Activated naive CD4-positive, alpha-beta T cell treated with anti-CD3 and anti-CD28 coated beads, Interleukin-2, amount 50 U/mL, for 24 hours (primary cell): ENCODE measurements at regions not wholly inside any gene's neighbourhood (a gene's known extent, or its start where the extent isn't known, plus 50 kb on each side); places are given as distances from the start of the nearest gene placed in this dataset.
"Not testable (repeated sequence)": the region's sequence is repeated elsewhere in the genome, so short reads cannot be mapped to it uniquely, and the experiment has no call there.

Experiments used
- H3K27ac Mint-ChIP-seq: one replicate; pipeline ENCODE4 v1.8.0; 2021; ENCODE audit warnings: mild to moderate bottlenecking, mixed read lengths
- H3K27me3 Mint-ChIP-seq: one replicate; pipeline ENCODE4 v1.8.0; 2021; ENCODE audit warnings: mixed read lengths
- H3K36me3 Mint-ChIP-seq: one replicate; pipeline ENCODE4 v1.8.0; 2021; ENCODE audit warnings: mixed read lengths
- H3K4me1 Mint-ChIP-seq: one replicate; pipeline ENCODE4 v1.8.0; 2021; ENCODE audit warnings: mixed read lengths
- H3K4me3 Mint-ChIP-seq: one replicate; pipeline ENCODE4 v1.8.0; 2021; ENCODE audit warnings: mild to moderate bottlenecking, mixed read lengths
- H3K9me3 Mint-ChIP-seq: one replicate; pipeline ENCODE4 v1.8.0; 2021; ENCODE audit warnings: mixed read lengths

GRCh38 chr2:89160306-89160705 is 468.8 kb downstream of the RPIA start:
- H3K27ac Mint-ChIP-seq, H3K27me3 Mint-ChIP-seq, H3K4me1 Mint-ChIP-seq, H3K9me3 Mint-ChIP-seq, H3K4me3 Mint-ChIP-seq, H3K36me3 Mint-ChIP-seq: not testable (repeated sequence)

DNA sequence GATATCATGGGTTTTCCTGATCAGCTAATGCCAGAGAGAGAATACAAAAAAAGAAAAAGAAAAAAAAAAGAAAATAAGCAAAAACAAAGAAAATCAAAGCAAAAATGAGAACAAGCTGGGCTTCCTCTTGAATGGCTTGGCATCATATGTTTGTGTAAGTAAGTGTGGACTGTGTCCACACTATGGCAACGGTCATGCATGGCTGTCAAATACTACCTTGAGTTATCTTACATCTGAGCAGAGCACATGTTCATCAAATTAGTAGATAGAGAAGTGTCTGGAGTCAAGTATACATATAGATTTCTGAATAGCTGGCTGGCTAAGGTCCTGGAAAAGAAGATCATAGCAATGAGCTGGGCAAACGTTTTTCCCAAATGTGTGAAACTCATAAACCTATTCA is 470.2 kb downstream of the RPIA start:
- not testable (repeated sequence) for H3K9me3 Mint-ChIP-seq, H3K36me3 Mint-ChIP-seq, H3K27me3 Mint-ChIP-seq, H3K27ac Mint-ChIP-seq, H3K4me3 Mint-ChIP-seq, H3K4me1 Mint-ChIP-seq

DNA sequence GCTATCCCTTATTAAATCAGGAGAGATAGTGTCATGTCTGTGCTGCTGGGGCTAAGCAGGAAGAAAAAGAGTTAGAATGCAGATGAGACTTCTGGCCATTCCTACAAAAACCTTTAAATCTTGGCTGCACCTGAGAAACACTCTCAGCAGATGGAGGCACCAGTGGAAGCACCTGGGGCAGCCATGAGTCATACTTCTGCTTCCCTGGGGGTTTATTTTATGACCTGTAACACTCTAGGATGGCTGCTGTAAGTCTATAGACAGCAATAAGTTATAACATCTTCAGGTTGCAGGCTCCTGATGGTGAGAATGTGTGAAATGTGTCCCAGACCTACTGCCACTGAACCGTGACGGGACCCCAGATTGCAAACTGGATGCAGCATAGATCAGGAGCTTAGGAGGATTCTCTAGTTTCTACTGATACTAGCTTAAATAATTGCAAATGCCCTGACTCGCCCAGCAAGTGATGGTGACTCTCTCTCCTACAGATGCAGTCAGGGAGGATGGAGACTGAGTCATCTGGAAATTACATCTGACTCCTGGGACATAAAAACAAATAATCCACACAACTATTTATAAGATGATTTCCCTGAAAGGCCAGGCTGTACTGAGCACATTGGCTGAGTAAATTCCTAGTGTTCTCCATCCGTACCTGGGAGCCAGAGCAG is 479.2 kb downstream of the RPIA start:
- H3K4me1 Mint-ChIP-seq, H3K9me3 Mint-ChIP-seq, H3K27ac Mint-ChIP-seq: not testable (repeated sequence)

GRCh38 chr2:89171174-89171519 is 479.7 kb downstream of the RPIA start:
- not testable (repeated sequence) for H3K27ac Mint-ChIP-seq, H3K36me3 Mint-ChIP-seq, H3K27me3 Mint-ChIP-seq, H3K4me3 Mint-ChIP-seq, H3K9me3 Mint-ChIP-seq, H3K4me1 Mint-ChIP-seq

More for the DNA sequence above, 479.2 kb downstream of the RPIA start:
- H3K4me3 Mint-ChIP-seq, H3K27me3 Mint-ChIP-seq, H3K36me3 Mint-ChIP-seq: not testable (repeated sequence)

- not testable (repeated sequence) for H3K27ac Mint-ChIP-seq, H3K36me3 Mint-ChIP-seq, H3K9me3 Mint-ChIP-seq, H3K27me3 Mint-ChIP-seq, H3K4me3 Mint-ChIP-seq, H3K4me1 Mint-ChIP-seq
Measured at GRCh38 chr2:89177004-89177403, 485.5 kb downstream of the RPIA start.

DNA sequence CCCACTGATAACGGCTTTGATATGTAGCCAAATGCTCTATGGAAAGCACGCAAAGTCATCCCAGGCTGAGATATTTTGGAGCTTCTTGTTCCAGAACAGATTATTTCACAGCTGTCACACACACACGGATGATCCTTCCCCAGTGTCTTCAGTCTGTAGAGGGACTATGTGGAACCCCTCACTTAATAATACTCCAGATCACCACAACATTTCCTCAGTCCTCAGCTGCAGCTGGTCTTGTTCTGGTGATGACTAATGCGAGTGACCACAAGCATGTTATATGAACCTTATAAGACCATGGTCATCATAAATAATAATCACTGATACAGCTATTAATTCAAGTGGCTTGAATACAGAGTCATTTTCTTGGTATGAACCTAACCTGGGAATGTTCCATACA is 490.7 kb downstream of the RPIA start:
- not testable (repeated sequence) for H3K27ac Mint-ChIP-seq, H3K27me3 Mint-ChIP-seq, H3K36me3 Mint-ChIP-seq, H3K4me1 Mint-ChIP-seq, H3K9me3 Mint-ChIP-seq, H3K4me3 Mint-ChIP-seq

DNA sequence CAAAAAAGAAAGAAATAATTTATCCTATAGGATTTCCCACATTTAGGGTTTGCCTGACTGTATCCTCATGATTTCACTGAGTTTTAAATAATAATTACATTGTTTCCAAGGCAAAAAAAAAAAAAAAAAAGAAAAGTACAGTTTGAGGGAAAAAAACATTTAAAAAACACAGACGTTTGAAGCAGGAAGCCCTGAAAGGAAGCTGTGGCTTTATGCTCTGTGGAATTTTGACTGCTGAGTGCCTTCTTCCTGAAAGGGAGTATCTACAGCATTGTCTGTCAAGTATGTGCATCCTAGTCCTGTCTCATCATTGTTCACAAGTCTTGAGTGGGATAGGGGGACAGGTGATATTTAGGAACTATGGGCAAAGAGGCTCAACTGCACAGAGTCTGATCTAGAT is 493.3 kb downstream of the RPIA start:
- H3K4me1 Mint-ChIP-seq, H3K9me3 Mint-ChIP-seq, H3K36me3 Mint-ChIP-seq, H3K27me3 Mint-ChIP-seq, H3K27ac Mint-ChIP-seq, H3K4me3 Mint-ChIP-seq: not testable (repeated sequence)

DNA sequence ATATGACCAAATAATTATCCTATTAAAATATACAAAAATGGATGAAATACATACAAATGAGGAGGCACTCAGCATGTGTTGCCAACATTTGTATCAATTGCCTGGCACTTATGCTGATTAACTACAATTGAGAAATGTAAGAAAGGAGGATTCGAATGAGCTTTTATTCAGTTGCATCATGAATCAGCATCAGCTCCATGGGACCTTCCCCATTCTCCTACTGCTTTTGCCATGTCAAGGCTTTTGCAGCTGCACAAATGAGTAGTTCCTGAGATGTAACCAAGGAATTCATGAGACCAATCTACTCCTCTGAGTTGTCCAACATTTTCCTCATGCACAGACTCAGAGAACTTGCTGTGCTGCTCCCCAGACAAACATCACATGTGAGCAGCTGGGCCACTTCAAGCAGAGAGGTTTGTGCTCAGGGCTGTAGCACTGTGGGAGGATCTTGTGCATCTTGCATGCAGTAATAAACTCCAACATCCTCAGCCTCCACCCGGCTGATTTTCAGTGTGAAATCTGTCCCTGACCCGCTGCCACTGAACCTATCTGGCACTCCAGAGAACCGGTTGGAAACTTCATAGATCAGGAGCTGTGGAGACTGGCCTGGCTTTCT is 504.3 kb downstream of the RPIA start:
- not testable (repeated sequence) for H3K36me3 Mint-ChIP-seq, H3K27me3 Mint-ChIP-seq, H3K27ac Mint-ChIP-seq

DNA sequence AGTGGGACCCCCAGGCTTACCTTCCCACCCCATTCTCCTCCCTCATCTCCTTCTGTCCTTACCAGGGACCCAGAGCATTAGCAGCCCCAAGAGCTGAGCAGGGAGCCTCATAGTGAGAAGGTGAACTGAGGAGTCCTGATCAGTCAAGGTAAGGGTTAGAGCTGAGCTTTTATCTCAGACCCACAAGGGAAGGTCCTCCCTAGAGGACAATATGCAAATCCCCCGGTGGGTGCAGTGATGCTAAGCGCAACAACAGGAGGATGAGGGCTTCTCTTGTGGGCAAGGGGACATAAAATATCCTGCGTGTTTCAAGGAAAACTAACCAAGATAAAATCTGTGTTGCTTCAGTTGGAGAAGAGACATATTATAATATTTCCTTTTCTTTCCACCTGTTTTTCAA is 505.2 kb downstream of the RPIA start:
- H3K27ac Mint-ChIP-seq, H3K36me3 Mint-ChIP-seq, H3K27me3 Mint-ChIP-seq, H3K9me3 Mint-ChIP-seq, H3K4me3 Mint-ChIP-seq, H3K4me1 Mint-ChIP-seq: not testable (repeated sequence)

More for the DNA sequence above, 504.3 kb downstream of the RPIA start:
- not testable (repeated sequence) for H3K9me3 Mint-ChIP-seq, H3K4me1 Mint-ChIP-seq, H3K4me3 Mint-ChIP-seq

DNA sequence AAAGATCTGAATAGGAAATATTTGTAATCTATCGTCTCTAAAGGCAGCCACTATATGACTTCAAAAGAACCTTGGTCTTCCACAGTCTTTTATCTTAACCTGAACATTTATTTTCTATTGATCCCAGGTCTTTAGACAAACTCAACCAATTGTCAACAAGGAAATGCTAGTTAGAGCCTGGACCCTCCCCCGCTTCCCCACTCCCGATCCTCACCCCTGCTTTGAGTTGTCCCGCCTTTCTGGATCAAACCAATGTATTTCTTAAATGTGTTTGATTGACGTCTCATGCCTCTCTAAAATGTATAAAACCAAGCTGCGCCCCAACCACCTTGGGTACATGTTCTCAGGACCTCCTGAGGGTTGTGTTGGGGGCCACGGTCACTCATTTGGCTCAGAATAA is 506.6 kb downstream of the RPIA start:
- H3K36me3 Mint-ChIP-seq, H3K4me3 Mint-ChIP-seq, H3K27ac Mint-ChIP-seq, H3K9me3 Mint-ChIP-seq, H3K4me1 Mint-ChIP-seq, H3K27me3 Mint-ChIP-seq: not testable (repeated sequence)

DNA sequence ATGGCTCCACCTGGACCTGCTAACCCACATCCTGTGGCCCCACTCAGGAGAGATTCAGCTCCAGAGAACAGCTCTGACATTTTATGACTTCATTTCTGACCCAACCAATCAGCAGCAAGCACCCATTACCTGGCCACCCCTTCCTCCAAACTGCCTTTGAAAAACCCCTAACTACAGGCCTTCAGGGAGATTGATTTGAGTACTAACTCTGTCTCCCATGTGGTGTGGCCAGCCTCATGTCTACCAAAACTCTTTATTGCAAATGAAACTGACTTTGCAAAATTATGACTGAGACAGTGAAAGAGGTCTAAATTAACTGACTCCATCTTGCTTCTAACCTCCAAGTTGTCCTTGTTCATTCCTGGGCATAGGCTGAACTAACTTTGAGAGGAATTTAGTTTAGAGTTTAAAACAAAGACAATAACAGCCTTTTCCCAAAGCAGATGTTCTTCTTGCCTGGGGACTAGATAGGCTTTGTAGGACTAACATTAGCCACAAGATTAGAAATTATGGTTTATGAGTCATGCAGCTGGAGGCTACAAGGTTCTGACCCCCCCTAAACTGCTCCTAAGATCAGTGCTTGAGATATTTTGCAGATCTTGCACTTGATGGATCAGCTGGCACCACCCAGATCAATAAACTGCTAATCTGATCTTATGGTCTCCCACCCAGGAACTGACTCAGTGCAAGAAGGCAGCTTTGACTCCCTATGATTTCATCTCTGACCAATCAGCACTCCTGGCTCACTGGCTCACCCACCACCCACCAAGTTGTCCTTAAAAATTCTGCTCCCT is 508.2 kb downstream of the RPIA start:
- not testable (repeated sequence) for H3K27me3 Mint-ChIP-seq, H3K4me3 Mint-ChIP-seq, H3K36me3 Mint-ChIP-seq, H3K9me3 Mint-ChIP-seq, H3K27ac Mint-ChIP-seq, H3K4me1 Mint-ChIP-seq

DNA sequence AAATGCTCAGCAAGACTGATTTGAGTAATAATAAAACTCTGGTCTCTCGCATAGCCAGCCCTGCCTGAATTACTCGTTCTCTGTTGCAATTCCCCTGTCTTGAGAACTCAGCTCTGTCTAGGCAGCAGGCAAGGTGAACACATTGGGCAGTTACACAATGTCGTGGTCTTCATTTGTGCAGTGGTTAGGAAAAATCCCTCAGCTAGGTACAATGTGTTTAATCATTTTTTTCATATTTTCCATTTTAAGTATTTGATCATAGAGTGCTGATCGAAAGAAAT is 508.7 kb downstream of the RPIA start:
- not testable (repeated sequence) for H3K9me3 Mint-ChIP-seq

GRCh38 chr2:89202518-89202917 is 511.0 kb downstream of the RPIA start:
- H3K27me3 Mint-ChIP-seq, H3K4me3 Mint-ChIP-seq, H3K36me3 Mint-ChIP-seq, H3K9me3 Mint-ChIP-seq, H3K27ac Mint-ChIP-seq, H3K4me1 Mint-ChIP-seq: not testable (repeated sequence)

More for the DNA sequence above, 508.7 kb downstream of the RPIA start:
- H3K36me3 Mint-ChIP-seq, H3K4me3 Mint-ChIP-seq, H3K4me1 Mint-ChIP-seq, H3K27me3 Mint-ChIP-seq, H3K27ac Mint-ChIP-seq: not testable (repeated sequence)

- H3K4me1 Mint-ChIP-seq, H3K4me3 Mint-ChIP-seq, H3K27me3 Mint-ChIP-seq, H3K27ac Mint-ChIP-seq, H3K36me3 Mint-ChIP-seq, H3K9me3 Mint-ChIP-seq: not testable (repeated sequence)
Measured at GRCh38 chr2:89205153-89205552, 513.7 kb downstream of the RPIA start.

DNA sequence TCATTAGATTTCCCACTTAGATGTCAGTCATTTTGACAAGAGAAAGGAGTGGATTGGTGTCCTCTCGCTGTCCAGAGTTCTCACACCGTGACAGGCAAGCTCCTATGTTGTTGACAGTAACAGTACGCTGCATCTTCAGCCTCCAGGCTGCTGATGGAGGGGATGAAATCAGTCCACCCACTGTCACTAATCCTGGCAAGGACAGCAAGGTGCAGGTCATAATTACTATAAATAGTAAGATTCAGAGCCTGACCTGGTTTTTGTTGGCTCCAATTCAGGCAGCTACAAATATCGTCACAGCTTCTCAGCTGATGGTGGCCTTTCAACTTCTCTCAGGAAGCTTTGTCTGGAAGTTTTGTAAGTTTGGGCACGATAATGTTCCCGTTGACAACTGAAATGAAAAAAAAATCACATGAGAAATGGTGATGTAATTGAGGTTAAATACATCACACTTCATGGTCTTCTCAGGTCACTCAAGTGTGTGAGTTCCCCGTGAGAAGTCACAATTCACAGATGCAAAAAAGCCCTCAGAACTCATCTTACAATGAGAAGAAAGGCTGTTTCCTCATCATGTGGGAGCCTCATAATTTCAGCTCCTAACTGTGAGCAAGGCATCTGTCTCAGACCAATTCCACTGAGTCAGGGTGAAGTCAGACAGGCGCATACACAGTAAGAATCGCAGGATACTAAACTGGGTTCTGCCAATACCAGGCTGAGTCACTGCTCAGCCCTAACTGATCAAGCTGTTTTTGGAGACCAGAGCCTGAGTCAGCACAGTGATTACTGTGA is 516.9 kb downstream of the RPIA start:
- H3K36me3 Mint-ChIP-seq, H3K4me3 Mint-ChIP-seq, H3K27me3 Mint-ChIP-seq, H3K27ac Mint-ChIP-seq, H3K9me3 Mint-ChIP-seq, H3K4me1 Mint-ChIP-seq: not testable (repeated sequence)

GRCh38 chr2:89213151-89213550 is 521.7 kb downstream of the RPIA start:
- not testable (repeated sequence) for H3K36me3 Mint-ChIP-seq, H3K9me3 Mint-ChIP-seq, H3K27me3 Mint-ChIP-seq, H3K4me1 Mint-ChIP-seq, H3K4me3 Mint-ChIP-seq, H3K27ac Mint-ChIP-seq
